Stomach (tissue), 8 donors: ENCODE measurements at regions not wholly inside any gene's neighbourhood (a gene's known extent, or its start where the extent isn't known, plus 50 kb on each side); places are given as distances from the start of the nearest gene placed in this dataset.

Experiments
- DNase-seq, 2 donors: peaks; one replicate each; pipeline versions ENCODE4 v3.0.0 to v3.0.0-alpha.2; 2013 to 2019
- H3K27ac ChIP-seq, 5 donors: fragments of 200-600 bp in 4 of 5; sonication (generic) in 4 of 5; one replicate each; pipeline ENCODE4 v1.5.1; 2013 to 2019; ENCODE audit warnings: mild to moderate bottlenecking in 1 of 5, moderate library complexity in 1 of 5
- H3K27me3 ChIP-seq, 3 donors: fragments of 200-600 bp; sonication (generic); one replicate each; pipeline ENCODE4 v1.5.1; 2017 to 2019; ENCODE audit warnings: mixed run types in 1 of 3
- H3K36me3 ChIP-seq, 4 donors: fragments of 200-600 bp; sonication (generic); 1 replicate in 3 of 4; 2 replicates in 1 of 4; pipeline ENCODE4 v1.5.1; 2016 to 2019
- H3K4me1 ChIP-seq, 4 donors: fragments of 200-600 bp; sonication (generic); one replicate each; pipeline ENCODE4 v1.5.1; 2016 to 2019
- H3K4me3 ChIP-seq, 4 donors: fragments of 200-600 bp; sonication (generic) in 3 of 4; one replicate each; pipeline ENCODE4 v1.5.1; 2016 to 2019; ENCODE audit warnings: mild to moderate bottlenecking in 1 of 4
- H3K9me3 ChIP-seq, 4 donors: fragments of 200-600 bp; sonication (generic); one replicate each; pipeline ENCODE4 v1.5.1; 2016 to 2019
- EP300 ChIP-seq: sonication (generic); formaldehyde crosslinking; IDR thresholded peaks from one replicate; pipeline ENCODE4 v1.6.1; 2017; ENCODE audit warnings: antibody characterized with exemption
- POLR2A ChIP-seq, 4 donors: fragments of 450-650 bp; IDR thresholded peaks; one replicate each; pipeline ENCODE4 v1.6.1; 2016; ENCODE audit warnings: antibody characterized with exemption in 4 of 4, control low read depth in 2 of 4, mild to moderate bottlenecking in 1 of 4, moderate library complexity in 1 of 4
- POLR2AphosphoS5 ChIP-seq, 3 donors: sonication (generic); formaldehyde crosslinking; IDR thresholded peaks; one replicate each; pipeline ENCODE4 v1.6.1; 2016; ENCODE audit warnings: antibody characterized with exemption in 3 of 3
- WGBS, 5 donors: extraction: QIAGEN DNeasy Blood & Tissue Kit in 3 of 5; methylation state at CpG; one replicate each; pipeline versions ENCODE4 v1.1.5 to v1.1.7; 2013 to 2018; 5-methylcytosine and 5-hydroxymethylcytosine counted together
- intact Hi-C: fragments of 100-400 bp; cut with DNase I; formaldehyde crosslinking; loops from one replicate; pipeline ENCODE4 v1.15.1; 2023; ENCODE audit warnings: low total_unique reads
- TF ChIP-seq, protein P1 (sequence below), 7 experiments: fragments of 450-650 bp in 4 of 7; fragments of 200-600 bp in 3 of 7; sonication (generic) in 3 of 7; IDR thresholded peaks; one replicate each; pipeline ENCODE4 v1.5.1; 2016 to 2019; ENCODE audit warnings: antibody characterized with exemption in 7 of 7, control low read depth in 2 of 7, mild to moderate bottlenecking in 1 of 7
- donor health status: healthy with polysubstance abuse.
- donor health status: Bipolar disorder and iron deficiency.
- donor health status: healthy.

DNA sequence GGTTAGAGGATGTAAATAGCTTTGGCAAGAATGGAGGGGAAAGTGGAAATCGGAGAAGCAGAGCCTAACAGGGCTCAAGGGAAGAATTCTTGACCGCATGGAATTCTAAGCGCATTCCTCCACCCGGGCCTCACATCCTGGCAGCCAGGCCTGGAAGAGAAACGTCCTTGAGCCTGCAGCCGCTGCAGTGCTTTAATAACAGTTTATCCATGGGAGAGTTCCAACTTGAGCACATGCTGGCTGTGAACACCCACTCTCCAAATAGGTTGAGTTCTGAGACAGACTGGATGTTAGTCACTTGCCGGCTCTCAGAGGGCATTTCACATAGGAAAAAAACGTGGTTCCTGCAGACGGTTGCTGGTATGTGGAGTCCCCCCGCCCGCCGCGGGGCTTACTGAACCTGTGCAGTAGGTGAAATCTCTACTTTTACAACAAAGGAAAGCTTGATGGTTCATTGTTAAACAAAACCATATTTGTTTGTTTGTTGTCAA is 61.4 kb upstream of the STEAP1B start:
- DNase-seq = peak in 1 of 2 donors; percentile 90
- Histone ChIP-seq H3K36me3 (no peaks in the 10 kb centered on the region), H3K4me3 (no peak overlapping the region), H3K27ac (peak overlapping the region in 3 of 5 donors; percentile 26 to 66 (median 58)), H3K27me3 (peaks cover 0 to 24% (median 6%) of the 10 kb centered on the region in 3 donors), H3K9me3 (no peaks in the 10 kb centered on the region), H3K4me1 (peaks cover 16 to 56% (median 28%) of the 10 kb centered on the region in 4 donors)
- WGBS, 5 donors = 27 to 29% (median 28%) methylated on average over 13 of the region's 13 CpGs
- intact Hi-C loops = loop anchor here (10.0 kb wide), 1 partner anchor 163 kb away; the partner anchor contains the start of gene IL6
- TF ChIP-seq POLR2AphosphoS5 (IDR thresholded peaks at IDR 0.05) = peak; percentile 12 to 86 (median 85)
- no peak for TF ChIP-seq EP300
- TF ChIP-seq, protein P1, sequence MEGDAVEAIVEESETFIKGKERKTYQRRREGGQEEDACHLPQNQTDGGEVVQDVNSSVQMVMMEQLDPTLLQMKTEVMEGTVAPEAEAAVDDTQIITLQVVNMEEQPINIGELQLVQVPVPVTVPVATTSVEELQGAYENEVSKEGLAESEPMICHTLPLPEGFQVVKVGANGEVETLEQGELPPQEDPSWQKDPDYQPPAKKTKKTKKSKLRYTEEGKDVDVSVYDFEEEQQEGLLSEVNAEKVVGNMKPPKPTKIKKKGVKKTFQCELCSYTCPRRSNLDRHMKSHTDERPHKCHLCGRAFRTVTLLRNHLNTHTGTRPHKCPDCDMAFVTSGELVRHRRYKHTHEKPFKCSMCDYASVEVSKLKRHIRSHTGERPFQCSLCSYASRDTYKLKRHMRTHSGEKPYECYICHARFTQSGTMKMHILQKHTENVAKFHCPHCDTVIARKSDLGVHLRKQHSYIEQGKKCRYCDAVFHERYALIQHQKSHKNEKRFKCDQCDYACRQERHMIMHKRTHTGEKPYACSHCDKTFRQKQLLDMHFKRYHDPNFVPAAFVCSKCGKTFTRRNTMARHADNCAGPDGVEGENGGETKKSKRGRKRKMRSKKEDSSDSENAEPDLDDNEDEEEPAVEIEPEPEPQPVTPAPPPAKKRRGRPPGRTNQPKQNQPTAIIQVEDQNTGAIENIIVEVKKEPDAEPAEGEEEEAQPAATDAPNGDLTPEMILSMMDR (IDR thresholded peaks at IDR 0.05) = no peak
- no peak for TF ChIP-seq POLR2A (IDR thresholded peaks at IDR 0.05)

DNA sequence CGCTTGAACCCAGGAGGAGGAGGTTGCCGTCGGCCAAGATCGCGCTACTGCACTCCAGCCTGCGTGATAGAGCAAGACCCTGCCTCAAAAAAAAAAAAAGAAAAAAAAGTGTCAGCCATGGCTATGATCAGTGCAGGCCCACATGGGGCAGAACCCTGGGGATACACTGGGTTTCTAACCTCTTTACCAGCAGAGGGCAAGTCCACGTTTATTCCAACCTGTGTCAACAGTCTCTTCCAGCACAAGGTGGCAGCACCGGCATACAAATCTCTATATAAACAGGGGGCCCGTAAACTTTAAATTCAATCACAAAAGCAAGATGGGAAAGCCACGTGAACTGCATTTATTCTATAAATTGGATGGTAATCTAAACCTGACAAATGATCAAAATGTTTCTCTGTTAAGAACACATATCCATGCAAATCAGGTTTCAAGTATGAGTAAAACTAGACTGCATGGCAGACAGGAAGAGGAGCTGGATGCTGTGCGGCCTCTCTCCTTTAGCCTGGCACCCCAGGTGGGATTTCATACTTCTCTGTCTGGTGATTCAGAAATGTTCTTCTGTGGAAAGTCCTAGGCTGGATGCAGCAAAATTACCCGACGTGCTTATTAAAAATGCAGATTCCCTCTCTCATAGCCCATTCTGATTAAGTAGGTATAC is 60.0 kb upstream of the STEAP1B start:
- Histone ChIP-seq H3K4me1 (peaks cover 10 to 43% (median 24%) of the 10 kb centered on the region in 4 donors), H3K36me3 (no peaks in the 10 kb centered on the region), H3K9me3 (no peaks in the 10 kb centered on the region), H3K27ac (no peak overlapping the region), H3K4me3 (no peak overlapping the region), H3K27me3 (peaks cover 0 to 20% (median 6%) of the 10 kb centered on the region in 3 donors)
- intact Hi-C loops = loop anchor here (5.0 to 10.0 kb wide), 3 partner anchors 165 to 502 kb away; partner anchors contain the start of gene IL6
- DNase-seq = peak; percentile 63 to 90
- 39 to 43% (median 41%) methylated on average over 13 of the region's 13 CpGs for whole genome bisulfite sequencing, 5 donors
- TF ChIP-seq POLR2AphosphoS5 (IDR thresholded peaks at IDR 0.05) (no peak), POLR2A (IDR thresholded peaks at IDR 0.05) (no peak), EP300 (no peak)
- TF ChIP-seq, protein P1 (IDR thresholded peaks at IDR 0.05) = peak in 5 of 7 experiments; percentile 72 to 93 (median 77)

DNA sequence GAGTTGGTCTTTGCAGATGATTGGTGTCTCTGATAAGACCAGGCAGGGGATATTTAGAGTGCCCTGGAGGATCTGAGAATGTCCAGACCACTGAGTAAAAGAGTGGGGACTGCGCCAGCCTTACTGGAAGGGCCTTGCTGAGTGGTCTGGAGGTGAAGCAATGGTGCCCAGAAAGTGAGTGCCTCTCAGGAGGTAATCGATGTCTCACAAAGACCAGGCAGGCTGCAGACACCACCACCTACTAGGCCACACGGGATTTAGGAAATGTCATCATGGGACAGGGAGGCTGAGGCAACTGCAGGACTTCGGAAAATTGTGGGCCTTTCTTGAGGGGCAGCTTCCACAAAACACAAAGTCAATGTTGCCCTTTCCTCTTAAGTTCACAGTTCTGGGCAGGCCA is 57.2 kb upstream of the STEAP1B start:
- peaks cover 0 to 17% (median 0%) of the 10 kb centered on the region in 3 donors for H3K27me3 ChIP-seq
- no peak overlapping the region for H3K27ac ChIP-seq
- no peaks in the 10 kb centered on the region for H3K9me3 ChIP-seq
- TF ChIP-seq POLR2AphosphoS5 (IDR thresholded peaks at IDR 0.05) (no peak), EP300 (no peak), POLR2A (IDR thresholded peaks at IDR 0.05) (no peak)
- TF ChIP-seq, protein P1 (IDR thresholded peaks at IDR 0.05) = no peak
- H3K4me3 ChIP-seq = no peak overlapping the region
- no peaks in the 10 kb centered on the region for H3K36me3 ChIP-seq
- WGBS, 5 donors = 79 to 96% (median 88%) methylated on average over 3 to 4 of the region's 4 CpGs
- peaks cover 0 to 22% (median 8%) of the 10 kb centered on the region in 4 donors for H3K4me1 ChIP-seq
- DNase-seq = no peak
- intact Hi-C loops = loop anchor here (5.0 kb wide), 2 partner anchors 225 to 505 kb away; no protein-coding TSS in a partner anchor

DNA sequence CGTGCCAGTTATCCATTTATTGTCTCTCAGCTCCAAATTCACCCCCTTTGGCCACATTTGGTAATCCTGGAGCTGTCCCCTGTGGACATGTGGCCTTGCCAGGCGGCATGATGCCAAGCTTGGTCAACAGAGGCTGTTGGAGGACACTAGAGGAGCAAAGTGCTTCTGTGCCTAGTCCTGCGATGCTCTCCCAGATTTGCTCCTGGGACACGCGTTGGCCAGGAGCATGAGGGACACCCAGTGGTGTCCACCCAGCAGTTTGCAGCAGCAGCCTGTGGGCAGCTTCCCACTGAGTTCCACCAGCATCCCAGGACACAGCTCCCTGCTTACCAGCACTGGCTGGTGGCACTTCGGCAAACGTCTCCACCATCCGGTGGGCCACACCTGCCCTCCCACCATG is 55.5 kb upstream of the STEAP1B start:
- peaks cover 0 to 30% (median 7%) of the 10 kb centered on the region in 3 donors for H3K27me3 ChIP-seq
- DNase-seq = no peak
- no peaks in the 10 kb centered on the region for H3K36me3 ChIP-seq
- H3K27ac ChIP-seq = no peak overlapping the region
- no peak overlapping the region for H3K4me3 ChIP-seq
- 87 to 91% (median 91%) methylated on average over 8 of the region's 8 CpGs for WGBS, 5 donors
- no peaks in the 10 kb centered on the region for H3K9me3 ChIP-seq
- no peak for TF ChIP-seq EP300
- intact Hi-C loops = loop anchor here (5.0 kb wide), 2 partner anchors 227 to 507 kb away; no protein-coding TSS in a partner anchor
- H3K4me1 ChIP-seq = peaks cover 0 to 9% (median 0%) of the 10 kb centered on the region in 4 donors

DNA sequence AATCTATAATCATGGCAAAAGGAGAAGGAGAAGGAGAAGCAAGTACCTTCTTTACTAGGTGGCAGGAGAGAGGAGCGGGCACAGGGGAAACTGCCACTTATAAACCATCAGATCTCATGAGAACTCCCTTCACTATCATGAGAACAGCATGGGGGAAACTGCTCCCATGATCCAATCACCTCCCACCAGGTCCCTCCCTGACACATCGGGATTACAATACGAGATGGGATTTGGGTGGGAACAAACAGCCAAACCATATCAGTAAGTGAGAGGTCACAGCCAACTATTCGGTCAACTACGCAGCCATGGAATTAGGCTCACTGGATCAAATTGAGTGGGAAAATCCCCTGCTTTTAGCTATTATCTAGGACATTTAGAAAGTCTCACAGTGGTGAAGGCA is 54.2 kb upstream of the STEAP1B start:
- DNase-seq = no peak
- intact Hi-C loops = no loop called here

More for the DNA sequence above, 54.2 kb upstream of the STEAP1B start:
- H3K36me3 ChIP-seq = no peaks in the 10 kb centered on the region
- WGBS, 5 donors = 79 to 88% (median 82%) methylated on average over 5 of the region's 5 CpGs
- peaks cover 0 to 42% (median 19%) of the 10 kb centered on the region in 3 donors for H3K27me3 ChIP-seq
- no peak overlapping the region for H3K27ac ChIP-seq
- peaks cover 0 to 15% (median 9%) of the 10 kb centered on the region in 4 donors for H3K4me1 ChIP-seq
- no peaks in the 10 kb centered on the region for H3K9me3 ChIP-seq
- no peak overlapping the region for H3K4me3 ChIP-seq
- TF ChIP-seq POLR2AphosphoS5 (IDR thresholded peaks at IDR 0.05) (no peak), EP300 (no peak), POLR2A (IDR thresholded peaks at IDR 0.05) (no peak)
- TF ChIP-seq, protein P1 (IDR thresholded peaks at IDR 0.05) = no peak
